ENCODE measurements at regions not wholly inside any gene's neighbourhood (a gene's known extent, or its start where the extent isn't known, plus 50 kb on each side); places are given as distances from the start of the nearest gene placed in this dataset.

- TF ChIP-seq ISL1 (CRISPR knock-in tag; IDR thresholded peaks at IDR 0.05) (no peak), RARB (CRISPR knock-in tag; IDR thresholded peaks at IDR 0.05) (no peak), ZFP30 (CRISPR knock-in tag; IDR thresholded peaks at IDR 0.05) (no peak), BACH2 (CRISPR knock-in tag; IDR thresholded peaks at IDR 0.05; ENCODE audit: borderline replicate concordance) (no peak), CSDC2 (CRISPR knock-in tag; IDR thresholded peaks at IDR 0.05) (no peak)
Measured at GRCh38 chr18:77811503-77811902, 561.9 kb downstream of the GALR1 start (continued).

- no peak for ATAC-seq
- no peak for TF ChIP-seq ZC3H10 (CRISPR knock-in tag; IDR thresholded peaks at IDR 0.05)
- no peak for TF ChIP-seq CREB5 (CRISPR knock-in tag; IDR thresholded peaks at IDR 0.05; ENCODE audit: low read depth)
- no peak for TF ChIP-seq ZFP30 (CRISPR knock-in tag; IDR thresholded peaks at IDR 0.05)
- no peak for TF ChIP-seq GLIS3 (CRISPR knock-in tag; IDR thresholded peaks at IDR 0.05)
- no peak for TF ChIP-seq POU6F1 (CRISPR knock-in tag; IDR thresholded peaks at IDR 0.05; ENCODE audit: borderline replicate concordance, low read depth)
- TF ChIP-seq ISL1 (CRISPR knock-in tag; IDR thresholded peaks at IDR 0.05) = no peak
- no peak for TF ChIP-seq PATZ1 (CRISPR knock-in tag; IDR thresholded peaks at IDR 0.05; ENCODE audit: borderline replicate concordance)
- TF ChIP-seq TCF4 (CRISPR knock-in tag; IDR thresholded peaks at IDR 0.05; ENCODE audit: borderline replicate concordance) = no peak
- TF ChIP-seq CSDC2 (CRISPR knock-in tag; IDR thresholded peaks at IDR 0.05) = no peak
- no peak for TF ChIP-seq CSRNP3 (CRISPR knock-in tag; IDR thresholded peaks at IDR 0.05)
- no peak for TF ChIP-seq ZNF8 (CRISPR knock-in tag; IDR thresholded peaks at IDR 0.05)
- no peak for TF ChIP-seq ZFP3 (CRISPR knock-in tag; IDR thresholded peaks at IDR 0.05)
- no peak for TF ChIP-seq TSHZ2 (CRISPR knock-in tag; IDR thresholded peaks at IDR 0.05)
Measured at GRCh38 chr18:77815666-77816338, 566.2 kb downstream of the GALR1 start.

GRCh38 chr18:77818328-77818727, 568.7 kb downstream of the GALR1 start:
- no peak for ATAC-seq
- TF ChIP-seq CSDC2 (CRISPR knock-in tag; IDR thresholded peaks at IDR 0.05) = no peak
- no peak for TF ChIP-seq ZNF70 (CRISPR knock-in tag; IDR thresholded peaks at IDR 0.05)
- no peak for TF ChIP-seq CSRNP3 (CRISPR knock-in tag; IDR thresholded peaks at IDR 0.05)
- TF ChIP-seq POU6F1 (CRISPR knock-in tag; IDR thresholded peaks at IDR 0.05; ENCODE audit: borderline replicate concordance, low read depth) = no peak
- TF ChIP-seq PATZ1 (CRISPR knock-in tag; IDR thresholded peaks at IDR 0.05; ENCODE audit: borderline replicate concordance) = no peak
- no peak for TF ChIP-seq CREB5 (CRISPR knock-in tag; IDR thresholded peaks at IDR 0.05; ENCODE audit: low read depth)
- TF ChIP-seq SNAI2 (CRISPR knock-in tag; IDR thresholded peaks at IDR 0.05) = no peak
- TF ChIP-seq ARNTL (CRISPR knock-in tag; IDR thresholded peaks at IDR 0.05; ENCODE audit: borderline replicate concordance, low read depth) = no peak
- TF ChIP-seq ZNF565 (CRISPR knock-in tag; conservative IDR thresholded peaks at IDR 0.05; ENCODE audit: low read depth) = no peak
- TF ChIP-seq GLIS3 (CRISPR knock-in tag; IDR thresholded peaks at IDR 0.05) = no peak
- TF ChIP-seq ZFP30 (CRISPR knock-in tag; IDR thresholded peaks at IDR 0.05) = no peak
- no peak for TF ChIP-seq ZNF8 (CRISPR knock-in tag; IDR thresholded peaks at IDR 0.05)
- no peak for TF ChIP-seq RARB (CRISPR knock-in tag; IDR thresholded peaks at IDR 0.05)
- no peak for TF ChIP-seq TCF4 (CRISPR knock-in tag; IDR thresholded peaks at IDR 0.05; ENCODE audit: borderline replicate concordance)
- no peak for TF ChIP-seq ZFP3 (CRISPR knock-in tag; IDR thresholded peaks at IDR 0.05)
- no peak for TF ChIP-seq OSR1 (CRISPR knock-in tag; IDR thresholded peaks at IDR 0.05)
